Ishikawa (cell line): ENCODE measurements at regions not wholly inside any gene's neighbourhood (a gene's known extent, or its start where the extent isn't known, plus 50 kb on each side); places are given as distances from the start of the nearest gene placed in this dataset.

ENCODE experiments used
- CEBPB ChIP-seq: IDR thresholded peaks from 2 replicates; pipeline ENCODE4 v1.6.1; 2012
- CREB1 ChIP-seq: IDR thresholded peaks from 2 replicates; pipeline ENCODE4 v1.6.1; 2012; ENCODE audit warnings: low read depth
- EGR1 ChIP-seq: IDR thresholded peaks from 2 replicates; pipeline ENCODE4 v1.6.1; 2012
- EP300 ChIP-seq: IDR thresholded peaks from 2 replicates; pipeline ENCODE4 v1.6.1; 2012; ENCODE audit warnings: borderline replicate concordance
- FOXM1 ChIP-seq: IDR thresholded peaks from 2 replicates; pipeline ENCODE4 v1.6.1; 2012; ENCODE audit warnings: low read depth, borderline replicate concordance
- MAX ChIP-seq: IDR thresholded peaks from 2 replicates; pipeline ENCODE4 v1.6.1; 2012
- NFIC ChIP-seq: IDR thresholded peaks from 2 replicates; pipeline ENCODE4 v1.6.1; 2012
- RAD21 ChIP-seq: IDR thresholded peaks from 2 replicates; pipeline ENCODE4 v1.6.1; 2012; ENCODE audit warnings: low read depth
- REST ChIP-seq: IDR thresholded peaks from 2 replicates; pipeline ENCODE4 v1.6.1; 2012; ENCODE audit warnings: low read depth, mild to moderate bottlenecking
- TCF12 ChIP-seq: IDR thresholded peaks from 2 replicates; pipeline ENCODE4 v1.6.1; 2012; ENCODE audit warnings: low read depth
- TEAD4 ChIP-seq: IDR thresholded peaks from 2 replicates; pipeline ENCODE4 v1.6.1; 2012
- USF1 ChIP-seq: IDR thresholded peaks from 2 replicates; pipeline ENCODE4 v1.6.1; 2012
- YY1 ChIP-seq: IDR thresholded peaks from 2 replicates; pipeline ENCODE4 v1.6.1; 2012; ENCODE audit warnings: low read depth
- ZBTB7A ChIP-seq: IDR thresholded peaks from 2 replicates; pipeline ENCODE4 v1.6.1; 2012; ENCODE audit warnings: low read depth

- TF ChIP-seq YY1 (no peak), MAX (no peak), FOXM1 (no peak), CEBPB (no peak), REST (no peak), TCF12 (no peak), CREB1 (no peak), RAD21 (no peak), EP300 (no peak), TEAD4 (no peak), EGR1 (no peak), USF1 (no peak)
These were observed 341.1 kb downstream of the RAPGEF2 start for GRCh38 chr4:159443975-159444374.

- TF ChIP-seq RAD21 (peak; percentile 25; the same call in 1 of the 2 replicates), REST (no peak)
These were observed 341.8 kb downstream of the RAPGEF2 start for GRCh38 chr4:159444678-159445077.

GRCh38 chr4:159445692-159446091 is 342.8 kb downstream of the RAPGEF2 start:
- TF ChIP-seq FOXM1 = no peak
- TF ChIP-seq ZBTB7A = no peak

- TF ChIP-seq MAX (no peak), RAD21 (peak; percentile 96), FOXM1 (no peak)
These were observed 343.5 kb downstream of the RAPGEF2 start for GRCh38 chr4:159446266-159446976.

GRCh38 chr4:159447296-159447695 is 344.4 kb downstream of the RAPGEF2 start:
- TF ChIP-seq CEBPB = no peak
- TF ChIP-seq TEAD4 = no peak
- TF ChIP-seq YY1 = no peak
- no peak for TF ChIP-seq TCF12
- TF ChIP-seq NFIC = no peak
- no peak for TF ChIP-seq EGR1
- TF ChIP-seq RAD21 = no peak
- no peak for TF ChIP-seq USF1
- no peak for TF ChIP-seq EP300
- TF ChIP-seq ZBTB7A = no peak
- TF ChIP-seq REST = no peak
- TF ChIP-seq CREB1 = no peak
- TF ChIP-seq MAX = no peak
